ENCODE measurements at regions not wholly inside any gene's neighbourhood (a gene's known extent, or its start where the extent isn't known, plus 50 kb on each side); places are given as distances from the start of the nearest gene placed in this dataset.
A peak's percentile ranks its signal among the peaks of the same experiment; 100 is the strongest.

GRCh38 chr6:11315743-11316437 lies 83.4 kb upstream of the NEDD9 start:
- Histone ChIP-seq H3K36me3 (ENCODE audit: control insufficient read depth in 2 of 2, insufficient read depth in 1 of 2, low read length in 2 of 2) (no peaks in the 10 kb centered on the region; a peak in 1 of 3 replicates), H3K27ac (ENCODE audit: extremely low read depth, low read depth, low read length) (no peak overlapping the region), H3K4me3 (ENCODE audit: low read depth, low read length) (no peak overlapping the region), H3K9me3 (ENCODE audit: control insufficient read depth, insufficient read depth, low read depth, low read length) (no peaks in the 10 kb centered on the region), H3K4me1 (ENCODE audit: control insufficient read depth, insufficient read depth, low read length) (peaks cover 11% of the 10 kb centered on the region)
- TF ChIP-seq KLF10 (tag by site-specific recombination; IDR thresholded peaks at IDR 0.05) (no peak), ZNF623 (tag by site-specific recombination; IDR thresholded peaks at IDR 0.05) (no peak), SP3 (tag by site-specific recombination; IDR thresholded peaks at IDR 0.05) (no peak), ZBTB7A (tag by site-specific recombination; IDR thresholded peaks at IDR 0.05; ENCODE audit: low read depth) (no peak), ZBTB1 (tag by site-specific recombination; IDR thresholded peaks at IDR 0.05) (no peak), ZNF184 (tag by site-specific recombination; IDR thresholded peaks at IDR 0.05) (no peak), ZNF10 (tag by site-specific recombination; IDR thresholded peaks at IDR 0.05) (no peak), ZNF549 (tag by site-specific recombination; IDR thresholded peaks at IDR 0.05) (no peak), ZNF707 (tag by site-specific recombination; IDR thresholded peaks at IDR 0.05) (no peak), ZNF18 (tag by site-specific recombination; IDR thresholded peaks at IDR 0.05) (no peak), PRDM1 (tag by site-specific recombination; IDR thresholded peaks at IDR 0.05) (no peak), ZNF560 (tag by site-specific recombination; IDR thresholded peaks at IDR 0.05; ENCODE audit: borderline replicate concordance) (no peak), ZNF202 (tag by site-specific recombination; IDR thresholded peaks at IDR 0.05; ENCODE audit: borderline replicate concordance) (no peak), EGR2 (tag by site-specific recombination; IDR thresholded peaks at IDR 0.05; ENCODE audit: low read depth) (no peak), MYNN (tag by site-specific recombination; IDR thresholded peaks at IDR 0.05; ENCODE audit: borderline replicate concordance) (no peak), ZNF426 (tag by site-specific recombination; IDR thresholded peaks at IDR 0.05) (no peak), YY2 (tag by site-specific recombination; IDR thresholded peaks at IDR 0.05) (no peak)
- POLR2A ChIA-PET, result interaction anchor here (0.7 kb wide), 1 partner anchor 83 kb away, joined by 3 read pairs; the partner anchor contains the start of gene NEDD9
- CTCF ChIA-PET, result interaction anchor here (0.6 to 1.7 kb wide), 3 partner anchors 143 to 793 kb away, joined by 3 to 4 read pairs (median 4); no protein-coding TSS in a partner anchor

DNA sequence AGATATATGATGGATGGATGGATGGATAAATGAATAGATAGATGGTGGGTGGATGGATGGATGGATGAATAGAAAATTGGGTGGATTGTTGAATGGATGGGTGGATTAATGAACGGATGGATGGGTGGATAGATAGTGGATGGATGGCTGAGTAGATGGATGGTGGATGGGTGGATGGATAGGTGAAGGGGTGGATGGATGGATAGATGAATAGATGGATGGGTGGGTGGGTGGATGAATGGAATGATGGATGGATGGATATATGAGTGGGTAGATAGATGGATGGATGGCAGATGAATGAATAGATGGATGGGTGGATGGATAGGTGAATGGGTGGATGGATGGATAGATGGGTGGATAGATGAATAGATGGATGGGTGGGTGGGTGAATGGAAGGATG lies 80.7 kb upstream of the NEDD9 start:
- no peaks in the 10 kb centered on the region; a peak in 1 of 3 replicates for H3K36me3 ChIP-seq (ENCODE audit: control insufficient read depth in 2 of 2, insufficient read depth in 1 of 2, low read length in 2 of 2)
- no peak overlapping the region for H3K27ac ChIP-seq (ENCODE audit: extremely low read depth, low read depth, low read length)
- H3K9me3 ChIP-seq (ENCODE audit: control insufficient read depth, insufficient read depth, low read depth, low read length), result no peaks in the 10 kb centered on the region
- POLR2A ChIA-PET, result no interaction called here
- no peak overlapping the region for H3K4me3 ChIP-seq (ENCODE audit: low read depth, low read length)
- CTCF ChIA-PET, result interaction anchor here (0.6 kb wide), 1 partner anchor 17 kb away, joined by 4 read pairs; no protein-coding TSS in a partner anchor
- H3K4me1 ChIP-seq (ENCODE audit: control insufficient read depth, insufficient read depth, low read length), result peaks cover 4% of the 10 kb centered on the region; the same call in 1 of the 2 replicates
- TF ChIP-seq GLIS1 (tag by site-specific recombination; IDR thresholded peaks at IDR 0.05) (no peak), ZNF10 (tag by site-specific recombination; IDR thresholded peaks at IDR 0.05) (no peak), ZNF366 (tag by site-specific recombination; conservative IDR thresholded peaks at IDR 0.05) (peak; percentile 94), ZNF610 (tag by site-specific recombination; IDR thresholded peaks at IDR 0.05; ENCODE audit: borderline replicate concordance) (no peak), ZBTB1 (tag by site-specific recombination; IDR thresholded peaks at IDR 0.05) (no peak), MYNN (tag by site-specific recombination; IDR thresholded peaks at IDR 0.05; ENCODE audit: borderline replicate concordance) (no peak), ZNF354C (tag by site-specific recombination; IDR thresholded peaks at IDR 0.05; ENCODE audit: borderline replicate concordance, low read depth) (0 out of 2 replicates have a peak, but pooled peaks have one; percentile 12), ZNF473 (tag by site-specific recombination; IDR thresholded peaks at IDR 0.05) (peak; percentile 11; the same call in 1 of the 2 replicates), WT1 (tag by site-specific recombination; IDR thresholded peaks at IDR 0.05) (no peak), ZBTB17 (tag by site-specific recombination; IDR thresholded peaks at IDR 0.05) (peak; percentile 91), KLF8 (tag by site-specific recombination; IDR thresholded peaks at IDR 0.05) (no peak)
- TF ChIP-seq, protein P1, sequence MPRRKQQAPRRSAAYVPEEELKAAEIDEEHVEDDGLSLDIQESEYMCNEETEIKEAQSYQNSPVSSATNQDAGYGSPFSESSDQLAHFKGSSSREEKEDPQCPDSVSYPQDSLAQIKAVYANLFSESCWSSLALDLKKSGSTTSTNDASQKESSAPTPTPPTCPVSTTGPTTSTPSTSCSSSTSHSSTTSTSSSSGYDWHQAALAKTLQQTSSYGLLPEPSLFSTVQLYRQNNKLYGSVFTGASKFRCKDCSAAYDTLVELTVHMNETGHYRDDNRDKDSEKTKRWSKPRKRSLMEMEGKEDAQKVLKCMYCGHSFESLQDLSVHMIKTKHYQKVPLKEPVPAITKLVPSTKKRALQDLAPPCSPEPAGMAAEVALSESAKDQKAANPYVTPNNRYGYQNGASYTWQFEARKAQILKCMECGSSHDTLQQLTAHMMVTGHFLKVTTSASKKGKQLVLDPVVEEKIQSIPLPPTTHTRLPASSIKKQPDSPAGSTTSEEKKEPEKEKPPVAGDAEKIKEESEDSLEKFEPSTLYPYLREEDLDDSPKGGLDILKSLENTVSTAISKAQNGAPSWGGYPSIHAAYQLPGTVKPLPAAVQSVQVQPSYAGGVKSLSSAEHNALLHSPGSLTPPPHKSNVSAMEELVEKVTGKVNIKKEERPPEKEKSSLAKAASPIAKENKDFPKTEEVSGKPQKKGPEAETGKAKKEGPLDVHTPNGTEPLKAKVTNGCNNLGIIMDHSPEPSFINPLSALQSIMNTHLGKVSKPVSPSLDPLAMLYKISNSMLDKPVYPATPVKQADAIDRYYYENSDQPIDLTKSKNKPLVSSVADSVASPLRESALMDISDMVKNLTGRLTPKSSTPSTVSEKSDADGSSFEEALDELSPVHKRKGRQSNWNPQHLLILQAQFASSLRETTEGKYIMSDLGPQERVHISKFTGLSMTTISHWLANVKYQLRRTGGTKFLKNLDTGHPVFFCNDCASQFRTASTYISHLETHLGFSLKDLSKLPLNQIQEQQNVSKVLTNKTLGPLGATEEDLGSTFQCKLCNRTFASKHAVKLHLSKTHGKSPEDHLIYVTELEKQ (tag by site-specific recombination; IDR thresholded peaks at IDR 0.05; ENCODE audit: borderline replicate concordance), result no peak
- TF ChIP-seq, protein P2, sequence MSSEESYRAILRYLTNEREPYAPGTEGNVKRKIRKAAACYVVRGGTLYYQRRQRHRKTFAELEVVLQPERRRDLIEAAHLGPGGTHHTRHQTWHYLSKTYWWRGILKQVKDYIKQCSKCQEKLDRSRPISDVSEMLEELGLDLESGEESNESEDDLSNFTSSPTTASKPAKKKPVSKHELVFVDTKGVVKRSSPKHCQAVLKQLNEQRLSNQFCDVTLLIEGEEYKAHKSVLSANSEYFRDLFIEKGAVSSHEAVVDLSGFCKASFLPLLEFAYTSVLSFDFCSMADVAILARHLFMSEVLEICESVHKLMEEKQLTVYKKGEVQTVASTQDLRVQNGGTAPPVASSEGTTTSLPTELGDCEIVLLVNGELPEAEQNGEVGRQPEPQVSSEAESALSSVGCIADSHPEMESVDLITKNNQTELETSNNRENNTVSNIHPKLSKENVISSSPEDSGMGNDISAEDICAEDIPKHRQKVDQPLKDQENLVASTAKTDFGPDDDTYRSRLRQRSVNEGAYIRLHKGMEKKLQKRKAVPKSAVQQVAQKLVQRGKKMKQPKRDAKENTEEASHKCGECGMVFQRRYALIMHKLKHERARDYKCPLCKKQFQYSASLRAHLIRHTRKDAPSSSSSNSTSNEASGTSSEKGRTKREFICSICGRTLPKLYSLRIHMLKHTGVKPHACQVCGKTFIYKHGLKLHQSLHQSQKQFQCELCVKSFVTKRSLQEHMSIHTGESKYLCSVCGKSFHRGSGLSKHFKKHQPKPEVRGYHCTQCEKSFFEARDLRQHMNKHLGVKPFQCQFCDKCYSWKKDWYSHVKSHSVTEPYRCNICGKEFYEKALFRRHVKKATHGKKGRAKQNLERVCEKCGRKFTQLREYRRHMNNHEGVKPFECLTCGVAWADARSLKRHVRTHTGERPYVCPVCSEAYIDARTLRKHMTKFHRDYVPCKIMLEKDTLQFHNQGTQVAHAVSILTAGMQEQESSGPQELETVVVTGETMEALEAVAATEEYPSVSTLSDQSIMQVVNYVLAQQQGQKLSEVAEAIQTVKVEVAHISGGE (tag by site-specific recombination; conservative IDR thresholded peaks at IDR 0.05; ENCODE audit: low read depth), result no peak
